Cardiac muscle cell (in vitro differentiated cells and primary cell): ENCODE measurements at regions not wholly inside any gene's neighbourhood (a gene's known extent, or its start where the extent isn't known, plus 50 kb on each side); places are given as distances from the start of the nearest gene placed in this dataset.
A peak's percentile ranks its signal among the peaks of the same experiment; 100 is the strongest.

Experiments
- DNase-seq, 2 donors: peaks; one replicate each; pipeline versions ENCODE4 v3.0.0 to v3.0.0-alpha.2; 2010 to 2017; ENCODE audit warnings: low read depth in 1 of 2, low spot score in 1 of 2
- H3K27ac ChIP-seq: fragments of 200-600 bp; sonication (generic); 2 replicates; pipeline ENCODE4 v1.5.1; 2016
- H3K27me3 ChIP-seq: fragments of 200-600 bp; sonication (generic); 2 replicates; pipeline ENCODE4 v1.6.0; 2016; ENCODE audit warnings: control low read depth
- H3K36me3 ChIP-seq: fragments of 200-600 bp; sonication (generic); 2 replicates; pipeline ENCODE4 v1.5.1; 2016; ENCODE audit warnings: control low read depth
- H3K4me1 ChIP-seq: fragments of 200-600 bp; sonication (generic); 2 replicates; pipeline ENCODE4 v1.8.1; 2017; ENCODE audit warnings: low read depth, mild to moderate bottlenecking, mixed run types
- H3K4me3 ChIP-seq: fragments of 200-600 bp; sonication (generic); 2 replicates; pipeline ENCODE4 v1.5.1; 2016; ENCODE audit warnings: mild to moderate bottlenecking
- H3K9me3 ChIP-seq: fragments of 200-600 bp; sonication (generic); 2 replicates; pipeline ENCODE4 v1.5.1; 2017; ENCODE audit warnings: low read depth, mild to moderate bottlenecking, control low read depth
- TF ChIP-seq, protein P1 (sequence below): IDR thresholded peaks from 2 replicates; pipeline ENCODE4 v1.5.1; 2012; ENCODE audit warnings: low read depth, mild to moderate bottlenecking, low read length

- H3K4me3 ChIP-seq: no peak overlapping the region
- DNase-seq: no peak
- no peaks in the 10 kb centered on the region for H3K9me3 ChIP-seq
- H3K27me3 ChIP-seq: no peaks in the 10 kb centered on the region
- TF ChIP-seq, protein P1, sequence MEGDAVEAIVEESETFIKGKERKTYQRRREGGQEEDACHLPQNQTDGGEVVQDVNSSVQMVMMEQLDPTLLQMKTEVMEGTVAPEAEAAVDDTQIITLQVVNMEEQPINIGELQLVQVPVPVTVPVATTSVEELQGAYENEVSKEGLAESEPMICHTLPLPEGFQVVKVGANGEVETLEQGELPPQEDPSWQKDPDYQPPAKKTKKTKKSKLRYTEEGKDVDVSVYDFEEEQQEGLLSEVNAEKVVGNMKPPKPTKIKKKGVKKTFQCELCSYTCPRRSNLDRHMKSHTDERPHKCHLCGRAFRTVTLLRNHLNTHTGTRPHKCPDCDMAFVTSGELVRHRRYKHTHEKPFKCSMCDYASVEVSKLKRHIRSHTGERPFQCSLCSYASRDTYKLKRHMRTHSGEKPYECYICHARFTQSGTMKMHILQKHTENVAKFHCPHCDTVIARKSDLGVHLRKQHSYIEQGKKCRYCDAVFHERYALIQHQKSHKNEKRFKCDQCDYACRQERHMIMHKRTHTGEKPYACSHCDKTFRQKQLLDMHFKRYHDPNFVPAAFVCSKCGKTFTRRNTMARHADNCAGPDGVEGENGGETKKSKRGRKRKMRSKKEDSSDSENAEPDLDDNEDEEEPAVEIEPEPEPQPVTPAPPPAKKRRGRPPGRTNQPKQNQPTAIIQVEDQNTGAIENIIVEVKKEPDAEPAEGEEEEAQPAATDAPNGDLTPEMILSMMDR: no peak
- H3K27ac ChIP-seq: no peak overlapping the region
- no peaks in the 10 kb centered on the region for H3K36me3 ChIP-seq
- H3K4me1 ChIP-seq: no peaks in the 10 kb centered on the region
Measured at GRCh38 chr2:15777795-15778371, 162.5 kb upstream of the MYCN start.

GRCh38 chr2:15778529-15779219, 161.7 kb upstream of the MYCN start:
- Histone ChIP-seq H3K27me3 (no peaks in the 10 kb centered on the region), H3K9me3 (no peaks in the 10 kb centered on the region), H3K4me3 (no peak overlapping the region), H3K36me3 (no peaks in the 10 kb centered on the region), H3K4me1 (no peaks in the 10 kb centered on the region), H3K27ac (no peak overlapping the region)
- TF ChIP-seq, protein P1: no peak
- no peak for DNase-seq

DNA sequence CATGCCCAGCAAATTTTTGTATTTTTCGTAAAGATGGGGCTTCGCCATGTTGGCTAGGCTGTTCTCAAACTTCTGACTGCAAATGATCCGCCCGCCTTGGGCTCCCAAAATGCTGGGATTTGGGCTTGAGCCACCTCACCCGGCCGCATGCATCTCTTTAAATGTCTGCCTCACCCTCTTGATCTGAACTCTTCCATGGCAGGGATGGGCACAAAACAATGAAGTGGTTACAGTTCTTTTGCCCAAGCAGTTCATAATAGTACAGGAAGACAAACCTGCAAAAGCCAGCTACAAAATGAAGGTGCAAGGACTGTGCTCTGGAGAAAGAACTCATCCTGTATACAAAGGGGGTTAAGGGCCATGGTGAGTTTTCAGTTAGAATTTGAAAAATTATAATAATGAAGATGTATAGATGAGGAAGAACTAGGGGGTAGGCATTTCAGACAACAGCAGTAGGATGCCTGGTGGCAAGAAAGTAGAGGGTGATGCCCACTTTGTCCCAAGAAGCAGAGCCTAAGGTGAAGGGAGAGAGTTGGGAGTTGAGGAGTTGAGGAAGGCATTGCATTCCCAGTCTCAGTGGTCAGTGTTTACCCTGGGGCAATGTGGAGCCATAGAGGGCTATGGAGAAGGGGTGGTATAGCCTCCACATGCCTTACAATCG, 160.8 kb upstream of the MYCN start:
- TF ChIP-seq, protein P1: no peak
- no peak for DNase-seq
- no peaks in the 10 kb centered on the region for H3K36me3 ChIP-seq

DNA sequence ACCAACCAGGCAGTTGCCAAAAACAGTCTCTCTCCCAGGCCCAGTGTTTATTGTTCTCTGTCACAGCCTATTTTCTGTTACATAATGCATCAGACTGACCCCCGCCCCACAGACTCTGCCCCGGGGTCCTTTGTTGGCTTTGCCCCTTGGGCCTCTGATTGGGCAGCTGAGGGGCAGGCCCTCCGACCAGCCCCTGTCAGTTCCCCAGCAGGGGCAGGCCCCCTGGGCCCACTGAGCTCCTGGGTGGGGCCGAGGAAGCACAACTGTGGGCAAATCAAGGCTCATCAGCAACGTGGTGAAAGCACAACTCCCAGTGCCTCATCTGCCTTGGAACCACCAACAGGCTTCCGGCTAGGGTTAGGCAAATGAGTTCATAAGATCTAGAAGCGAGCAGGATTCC, 160.1 kb upstream of the MYCN start:
- Histone ChIP-seq H3K4me3 (no peak overlapping the region), H3K9me3 (no peaks in the 10 kb centered on the region), H3K36me3 (no peaks in the 10 kb centered on the region), H3K27ac (no peak overlapping the region), H3K27me3 (no peaks in the 10 kb centered on the region), H3K4me1 (no peaks in the 10 kb centered on the region)
- no peak for DNase-seq
- TF ChIP-seq, protein P1: no peak

More for the DNA sequence above, 160.8 kb upstream of the MYCN start:
- Histone ChIP-seq H3K4me1 (no peaks in the 10 kb centered on the region), H3K27ac (no peak overlapping the region), H3K27me3 (no peaks in the 10 kb centered on the region), H3K9me3 (no peaks in the 10 kb centered on the region), H3K4me3 (no peak overlapping the region)

GRCh38 chr2:15780912-15781574, 159.3 kb upstream of the MYCN start:
- no peaks in the 10 kb centered on the region for H3K36me3 ChIP-seq
- no peak for DNase-seq
- H3K4me1 ChIP-seq: no peaks in the 10 kb centered on the region
- H3K4me3 ChIP-seq: no peak overlapping the region
- no peaks in the 10 kb centered on the region for H3K9me3 ChIP-seq
- H3K27me3 ChIP-seq: no peaks in the 10 kb centered on the region
- no peak overlapping the region for H3K27ac ChIP-seq
- TF ChIP-seq, protein P1: peak; percentile 9
